PC-3 (cell line): ENCODE measurements at regions not wholly inside any gene's neighbourhood (a gene's known extent, or its start where the extent isn't known, plus 50 kb on each side); places are given as distances from the start of the nearest gene placed in this dataset.

Source experiments
- ATAC-seq: fragments of 200-7000 bp; cut with Tn5 transposase; 2 replicates; pipeline ENCODE4 v1.9.1; 2020; ENCODE audit warnings: mild to moderate bottlenecking, moderate library complexity
- BruUV-seq: library from RNA; stranded (reverse); fragments of 400-500 nt; replicated peaks from 2 replicates; lab custom pipeline; 2021; lab: Mats Ljungman, UMichigan
- CTCF ChIA-PET: fragments of 300-600 bp; sonication (Branson Sonifier 250); formaldehyde crosslinking; loops from one replicate; lab custom pipeline; 2022; ENCODE audit warnings: antibody characterized with exemption; lab: Charles Lee
- POLR2A ChIA-PET: fragments of 300-600 bp; sonication (Branson Sonifier 250); formaldehyde crosslinking; loops from one replicate; lab custom pipeline; 2022; ENCODE audit warnings: antibody characterized with exemption; ENCODE audit not compliant: unreplicated experiment; lab: Charles Lee
- DNase-seq: peaks from one replicate; pipeline ENCODE4 v3.0.0-alpha.2; 2015
- H2AFZ ChIP-seq: fragments of 300-600 bp; sonication (generic); 2 replicates; pipeline ENCODE4 v1.6.0; 2016; ENCODE audit warnings: antibody characterized with exemption, low read length
- H3F3A ChIP-seq: fragments of 300-600 bp; sonication (generic); one replicate; pipeline ENCODE4 v1.6.0; 2017; ENCODE audit warnings: antibody characterized with exemption, low read length, control low read depth, mild to moderate bottlenecking; ENCODE audit not compliant: unreplicated experiment
- H3K27ac ChIP-seq: fragments of 300-600 bp; sonication (generic); 2 replicates; pipeline ENCODE4 v1.5.1; 2016; ENCODE audit warnings: mild to moderate bottlenecking, low read length
- H3K27me3 ChIP-seq: fragments of 300-600 bp; sonication (generic); 2 replicates; pipeline ENCODE4 v1.6.1; 2016; ENCODE audit warnings: low read length, mixed read lengths
- H3K36me3 ChIP-seq: fragments of 300-600 bp; sonication (generic); 2 replicates; pipeline ENCODE4 v1.6.1; 2016; ENCODE audit warnings: low read depth, mixed run types, low read length, mixed read lengths
- H3K4me1 ChIP-seq: fragments of 300-600 bp; sonication (generic); 2 replicates; pipeline ENCODE4 v1.5.1; 2016; ENCODE audit warnings: low read length; ENCODE audit not compliant: insufficient read depth
- H3K4me2 ChIP-seq: fragments of 300-600 bp; sonication (generic); 2 replicates; pipeline ENCODE4 v1.6.0; 2016; ENCODE audit warnings: low read length
- H3K4me3 ChIP-seq: fragments of 300-600 bp; sonication (generic); 2 replicates; pipeline ENCODE4 v1.5.1; 2016; ENCODE audit warnings: mild to moderate bottlenecking, low read length, mixed read lengths
- H3K79me2 ChIP-seq: fragments of 300-600 bp; sonication (generic); 2 replicates; pipeline ENCODE4 v1.6.1; 2017; ENCODE audit warnings: low read length, mixed read lengths
- H3K9ac ChIP-seq: fragments of 300-600 bp; sonication (generic); 2 replicates; pipeline ENCODE4 v1.6.0; 2016; ENCODE audit warnings: mild to moderate bottlenecking, low read length
- H3K9me2 ChIP-seq: fragments of 300-600 bp; sonication (generic); replicated peaks from 2 replicates; pipeline ENCODE4 v1.6.1; 2016; ENCODE audit warnings: mixed run types, low read length, mixed read lengths
- H3K9me3 ChIP-seq: fragments of 300-600 bp; sonication (generic); 2 replicates; pipeline ENCODE4 v1.6.1; 2016; ENCODE audit warnings: low read length, mixed read lengths
- H4K20me1 ChIP-seq: fragments of 300-600 bp; sonication (generic); 2 replicates; pipeline ENCODE4 v1.6.1; 2016; ENCODE audit warnings: low read length, mixed read lengths
- EZH2phosphoT487 ChIP-seq: fragments of 300-600 bp; sonication (generic); IDR thresholded peaks from 2 replicates; pipeline ENCODE4 v1.6.1; 2018; ENCODE audit warnings: mild to moderate bottlenecking, antibody characterized with exemption, low read length, borderline replicate concordance
- intact Hi-C: fragments of 100-400 bp; cut with micrococcal nuclease; formaldehyde crosslinking; loops from 2 replicates; pipeline ENCODE4 v1.9.0; 2023
- TF ChIP-seq, protein P1 (sequence below): fragments of 300-600 bp; sonication (generic); conservative IDR thresholded peaks from 2 replicates; pipeline ENCODE4 v1.5.1; 2017; ENCODE audit warnings: antibody characterized with exemption, low read depth, mild to moderate bottlenecking, low read length

DNA sequence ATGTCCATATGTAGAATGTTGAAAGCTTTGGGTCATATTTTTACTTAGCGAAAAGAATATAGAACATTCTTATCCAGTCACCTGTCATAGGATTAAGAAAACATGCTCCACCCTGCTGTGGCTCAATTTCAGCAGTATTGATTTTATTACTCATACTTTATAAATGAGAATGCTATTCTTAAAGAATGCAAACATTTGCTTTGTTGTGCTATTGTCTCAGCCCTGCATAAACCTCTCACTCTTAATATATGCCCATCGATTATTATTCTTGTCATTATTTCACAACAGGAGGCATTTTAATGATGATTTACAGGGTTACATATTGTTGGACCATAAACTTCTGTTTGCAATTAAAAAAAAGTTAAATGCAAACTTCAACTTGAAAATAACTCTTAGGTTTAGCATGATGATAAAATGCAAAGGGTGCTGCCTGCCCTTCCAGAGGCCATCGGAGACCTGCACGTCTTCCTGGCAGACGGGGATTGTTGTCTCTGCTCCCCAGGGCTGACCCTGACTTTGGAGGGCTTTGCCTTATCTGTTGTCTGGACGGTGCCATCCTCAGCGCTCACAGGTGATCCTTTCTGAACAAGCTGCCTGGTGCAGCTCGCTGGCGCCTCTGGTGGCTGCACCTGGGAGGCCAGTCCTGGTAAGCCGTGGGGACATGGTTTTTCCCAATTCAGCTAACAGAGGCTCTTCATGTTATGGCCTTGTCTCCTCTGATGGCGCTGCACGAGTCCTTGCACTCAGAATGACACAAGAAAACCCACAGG, 50.0 kb upstream of the SHH start:
- H4K20me1 ChIP-seq: no peaks in the 10 kb centered on the region
- H3K9me3 ChIP-seq: no peaks in the 10 kb centered on the region
- BruUV-seq: no TSS peak
- no peak for TF ChIP-seq EZH2phosphoT487
- TF ChIP-seq, protein P1, sequence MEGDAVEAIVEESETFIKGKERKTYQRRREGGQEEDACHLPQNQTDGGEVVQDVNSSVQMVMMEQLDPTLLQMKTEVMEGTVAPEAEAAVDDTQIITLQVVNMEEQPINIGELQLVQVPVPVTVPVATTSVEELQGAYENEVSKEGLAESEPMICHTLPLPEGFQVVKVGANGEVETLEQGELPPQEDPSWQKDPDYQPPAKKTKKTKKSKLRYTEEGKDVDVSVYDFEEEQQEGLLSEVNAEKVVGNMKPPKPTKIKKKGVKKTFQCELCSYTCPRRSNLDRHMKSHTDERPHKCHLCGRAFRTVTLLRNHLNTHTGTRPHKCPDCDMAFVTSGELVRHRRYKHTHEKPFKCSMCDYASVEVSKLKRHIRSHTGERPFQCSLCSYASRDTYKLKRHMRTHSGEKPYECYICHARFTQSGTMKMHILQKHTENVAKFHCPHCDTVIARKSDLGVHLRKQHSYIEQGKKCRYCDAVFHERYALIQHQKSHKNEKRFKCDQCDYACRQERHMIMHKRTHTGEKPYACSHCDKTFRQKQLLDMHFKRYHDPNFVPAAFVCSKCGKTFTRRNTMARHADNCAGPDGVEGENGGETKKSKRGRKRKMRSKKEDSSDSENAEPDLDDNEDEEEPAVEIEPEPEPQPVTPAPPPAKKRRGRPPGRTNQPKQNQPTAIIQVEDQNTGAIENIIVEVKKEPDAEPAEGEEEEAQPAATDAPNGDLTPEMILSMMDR: peak; percentile 71
- intact Hi-C loops: loop anchor here (1.0 to 5.0 kb wide), 3 partner anchors 20 to 85 kb away; no protein-coding TSS in a partner anchor
- no peaks in the 10 kb centered on the region for H3F3A ChIP-seq
- DNase-seq: peak; percentile 87
- peaks cover 42% of the 10 kb centered on the region for H3K4me1 ChIP-seq
- CTCF ChIA-PET: interaction anchor here (0.8 kb wide), 1 partner anchor 99 kb away, joined by 3 read pairs; no protein-coding TSS in a partner anchor
- 0 out of 2 replicates have a peak overlapping the region, but pooled peaks have one; percentile 44 for H3K4me3 ChIP-seq
- H2AFZ ChIP-seq: no peak overlapping the region
- H3K4me2 ChIP-seq: peak overlapping the region; percentile 81
- H3K36me3 ChIP-seq: no peaks in the 10 kb centered on the region
- H3K27ac ChIP-seq: peak overlapping the region; percentile 66
- H3K79me2 ChIP-seq: no peaks in the 10 kb centered on the region
- H3K27me3 ChIP-seq: no peaks in the 10 kb centered on the region
- H3K9ac ChIP-seq: no peak overlapping the region; the same call in 1 of the 2 replicates
- POLR2A ChIA-PET: no interaction called here
- ATAC-seq: peak; percentile 66
- H3K9me2 ChIP-seq: no peaks in the 10 kb centered on the region
